ENCODE measurements at regions not wholly inside any gene's neighbourhood (a gene's known extent, or its start where the extent isn't known, plus 50 kb on each side); places are given as distances from the start of the nearest gene placed in this dataset.

GRCh38 chr6:112752305-112752704, 405.2 kb downstream of the RFPL4B start:
- TF ChIP-seq CTCF (conservative IDR thresholded peaks at IDR 0.05) (no peak), ZFX (IDR thresholded peaks at IDR 0.05) (no peak)

Measured in C4-2B (cell line).